Activated T-cell treated with anti-CD3 and anti-CD28 coated beads for 24 hours (primary cell): ENCODE measurements at regions not wholly inside any gene's neighbourhood (a gene's known extent, or its start where the extent isn't known, plus 50 kb on each side); places are given as distances from the start of the nearest gene placed in this dataset.
A peak's percentile ranks its signal among the peaks of the same experiment; 100 is the strongest.

Experiments
- DNase-seq: peaks from one replicate; pipeline ENCODE4 v3.0.0-alpha.2; 2020; ENCODE audit warnings: low read depth

DNA sequence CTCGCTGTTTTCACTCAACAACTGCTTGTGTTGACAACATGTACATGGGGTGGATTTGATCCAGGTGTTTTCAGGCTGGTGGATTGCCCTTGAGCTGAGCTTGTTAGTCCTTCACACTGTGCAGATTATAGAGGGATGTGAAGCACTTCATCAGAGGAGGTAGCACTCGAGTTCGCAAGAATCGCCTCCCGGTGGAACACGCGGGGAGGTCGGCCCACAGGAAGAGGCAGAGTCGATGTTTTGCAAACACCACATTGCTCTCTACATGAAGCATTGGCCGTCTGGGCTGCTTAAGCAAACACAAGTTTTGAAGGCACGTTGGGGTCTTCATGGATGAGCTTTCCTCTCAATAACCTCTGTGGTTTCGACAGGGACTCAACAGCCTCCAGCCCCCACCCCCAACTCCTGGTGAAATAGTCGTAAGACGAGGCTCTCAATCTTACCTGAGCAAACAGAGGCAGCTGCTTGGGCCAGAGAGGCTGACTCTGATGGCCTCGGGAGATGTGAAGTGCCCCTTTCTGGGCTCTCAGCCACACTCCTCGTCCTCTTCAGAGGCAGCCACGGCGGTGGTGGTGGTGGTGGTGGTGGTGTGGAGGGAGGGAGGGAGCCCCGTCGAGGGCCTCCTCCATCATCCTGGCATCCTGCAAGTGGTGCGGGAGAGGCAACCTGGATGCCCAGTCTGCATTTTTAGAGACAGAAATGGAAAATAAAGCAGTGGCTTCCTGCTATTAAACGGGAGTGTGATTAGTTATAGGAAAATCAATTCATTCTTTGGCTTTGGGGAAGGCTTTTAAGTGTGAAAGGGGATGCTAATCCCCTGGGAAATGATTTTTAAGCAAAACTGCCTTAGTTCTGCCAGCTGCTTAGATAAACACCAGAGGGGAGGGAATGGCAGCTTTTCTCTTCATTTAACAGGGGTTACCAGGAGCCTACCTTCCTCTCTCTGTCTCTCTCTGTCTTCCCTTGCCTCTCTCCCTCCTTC lies 552.5 kb upstream of the EEF2KMT start:
- DNase-seq = no peak

DNA sequence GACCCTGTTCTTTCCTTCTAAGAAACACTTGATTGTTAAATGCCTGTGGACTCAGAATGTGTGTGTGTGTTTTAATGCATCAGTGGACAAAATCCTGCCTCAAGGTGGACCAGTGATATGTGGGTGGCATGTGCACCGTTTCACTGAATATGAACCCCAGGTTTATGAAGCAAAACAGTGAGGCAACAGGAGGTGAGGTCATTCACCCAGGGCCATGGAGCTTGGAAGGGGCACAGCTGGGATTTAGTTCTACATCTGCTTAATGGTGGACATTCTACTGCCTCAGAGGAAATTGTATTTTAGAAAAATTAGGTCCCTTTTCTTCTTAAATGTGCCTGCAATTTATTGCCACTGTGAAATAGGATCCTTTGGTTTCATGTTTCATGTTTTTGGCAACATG lies 549.5 kb upstream of the EEF2KMT start:
- DNase-seq = no peak

DNA sequence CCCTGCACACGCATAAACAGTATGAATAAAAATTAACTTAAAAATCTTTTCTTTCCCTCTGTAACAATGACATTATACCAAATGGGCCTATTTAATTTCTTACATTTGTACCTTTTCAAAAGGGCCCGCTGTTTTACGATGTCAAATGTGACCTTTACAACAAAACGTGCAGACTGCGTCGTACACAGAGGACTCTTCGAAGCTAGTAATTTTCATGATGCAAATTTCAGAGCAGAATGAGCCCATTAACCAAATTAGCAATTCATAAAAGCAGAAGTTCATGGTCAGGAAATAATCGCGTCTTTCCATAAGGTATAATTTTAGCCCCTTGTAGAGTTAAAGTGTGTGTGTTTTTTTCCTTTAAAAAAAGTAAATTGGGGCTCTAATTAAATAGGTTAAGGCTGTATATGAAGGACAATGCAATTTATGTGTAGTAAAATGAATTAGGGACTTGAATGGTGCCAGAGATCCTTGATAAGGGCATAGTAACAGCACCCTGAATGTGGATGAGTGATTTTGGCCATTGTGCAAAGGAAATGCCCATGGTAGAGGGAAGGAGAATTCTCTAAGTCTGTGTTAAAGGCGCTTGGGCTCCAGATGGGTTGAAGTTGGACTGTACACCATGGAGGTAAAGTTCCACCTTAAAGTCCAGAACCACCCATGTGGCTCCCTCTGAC lies 546.4 kb upstream of the EEF2KMT start:
- no peak for DNase-seq

DNA sequence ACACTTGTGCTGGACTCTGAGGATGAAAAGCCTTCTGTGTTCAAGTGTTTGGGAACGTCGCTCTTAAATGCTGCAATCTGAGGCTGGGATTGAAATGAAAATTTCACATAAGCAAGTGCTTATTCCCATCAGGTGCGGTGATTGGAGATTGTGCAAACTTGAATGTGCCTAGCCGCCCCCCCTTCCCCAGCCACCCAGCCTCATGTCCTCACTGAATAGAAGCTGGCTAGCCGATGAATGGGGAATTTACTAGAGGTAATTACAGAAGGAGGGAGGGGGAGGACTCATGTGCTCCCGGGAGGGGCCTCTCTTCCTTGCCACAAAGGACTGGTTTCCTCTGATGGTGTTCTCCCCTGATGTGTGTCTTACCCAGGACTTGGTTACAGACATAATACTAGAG lies 544.8 kb upstream of the EEF2KMT start:
- DNase-seq = no peak

DNA sequence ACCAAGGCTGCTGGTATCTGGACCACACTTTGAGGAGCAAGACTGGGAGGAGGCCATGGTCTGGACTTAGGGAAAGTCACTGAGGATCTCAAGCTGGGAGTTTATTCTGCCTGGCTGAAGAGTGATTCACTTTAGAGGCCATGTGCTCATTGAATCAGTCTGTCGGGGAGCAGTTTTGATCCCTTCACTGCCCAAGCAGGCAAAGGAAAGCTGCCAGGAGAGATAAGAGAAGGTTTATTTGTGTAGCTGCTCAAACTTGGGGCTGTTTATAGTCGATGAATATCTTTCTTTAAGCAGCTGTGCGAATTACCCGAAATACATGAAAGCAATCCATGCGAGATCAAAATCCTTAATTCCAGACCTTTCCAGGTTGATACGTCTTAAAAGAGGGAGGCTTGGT lies 544.4 kb upstream of the EEF2KMT start:
- DNase-seq = no peak

DNA sequence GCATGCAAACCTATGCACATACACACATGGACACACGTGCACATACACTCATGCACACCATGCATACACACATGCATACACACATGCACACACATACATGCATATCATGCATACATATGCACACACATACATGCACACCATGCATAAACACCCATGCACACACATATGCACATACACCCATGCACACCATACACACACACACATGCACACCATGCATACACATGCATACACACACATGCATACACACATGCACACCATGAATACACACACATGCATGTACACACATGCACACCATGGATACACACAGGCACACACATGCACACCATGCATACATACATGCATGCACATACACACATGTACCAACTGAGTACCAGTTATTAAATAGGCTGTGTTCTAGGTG lies 543.3 kb upstream of the EEF2KMT start:
- no peak for DNase-seq

DNA sequence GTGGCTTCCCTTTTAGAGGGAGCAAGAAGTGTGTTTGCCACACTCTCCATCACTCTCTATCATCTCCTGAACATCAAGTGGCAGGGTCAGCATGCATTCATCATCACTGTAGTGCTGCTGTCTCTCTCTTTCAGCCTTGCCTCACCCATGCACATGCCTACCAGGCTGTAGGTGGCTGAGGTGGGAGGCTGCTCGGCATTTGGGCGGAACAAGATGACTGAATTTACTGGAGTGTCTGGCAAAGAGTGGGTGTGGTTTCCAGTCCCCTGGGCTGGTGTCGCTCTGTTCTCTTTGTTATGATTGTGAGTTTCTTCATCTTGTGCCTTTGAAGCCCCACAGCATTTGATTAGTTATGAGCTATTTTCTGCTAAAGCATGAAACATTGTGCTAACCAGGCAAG lies 541.9 kb upstream of the EEF2KMT start:
- DNase-seq = no peak

DNA sequence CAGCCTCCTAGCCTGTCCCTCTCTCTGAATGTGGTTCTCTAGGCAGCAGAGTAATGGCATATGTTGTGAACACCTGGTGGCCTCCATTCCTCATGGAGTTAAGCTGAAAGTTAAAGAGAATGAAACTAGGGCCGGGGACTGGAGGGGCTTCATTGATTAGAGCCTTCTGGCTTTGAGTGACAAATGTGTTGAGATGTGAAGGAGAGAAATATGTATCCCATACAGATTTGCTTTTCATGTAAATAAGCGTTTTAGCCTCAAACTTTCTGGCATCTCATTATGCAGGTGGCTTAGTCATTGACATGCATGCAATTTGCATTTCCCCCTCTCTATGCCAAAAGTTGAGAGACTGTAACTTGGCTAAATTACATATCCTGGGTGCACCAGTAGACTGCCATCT lies 537.7 kb upstream of the EEF2KMT start:
- no peak for DNase-seq

DNA sequence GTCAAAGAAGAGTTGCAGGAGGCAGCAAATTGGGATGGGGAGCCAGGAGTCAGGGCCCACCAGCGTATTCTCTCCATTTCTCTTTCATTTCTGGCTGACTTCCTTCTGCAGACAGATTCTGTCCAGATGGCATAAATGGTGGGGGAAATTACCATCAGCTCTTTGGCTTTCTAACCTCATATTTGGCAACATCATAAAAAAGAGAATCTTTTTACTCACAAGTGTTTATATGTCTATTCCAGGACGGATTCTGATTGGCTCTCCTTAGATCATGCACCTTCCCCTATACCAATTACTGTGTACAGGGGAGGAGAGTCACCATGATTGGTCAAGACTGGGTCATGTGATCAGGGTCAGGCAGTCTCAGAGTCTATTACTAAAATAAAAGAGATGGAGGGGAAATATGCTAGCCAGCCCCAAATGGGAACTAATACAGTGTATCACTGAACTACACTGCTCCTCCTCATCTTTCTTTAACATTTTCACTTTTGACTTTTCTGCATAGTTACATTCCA lies 537.1 kb upstream of the EEF2KMT start:
- no peak for DNase-seq

DNA sequence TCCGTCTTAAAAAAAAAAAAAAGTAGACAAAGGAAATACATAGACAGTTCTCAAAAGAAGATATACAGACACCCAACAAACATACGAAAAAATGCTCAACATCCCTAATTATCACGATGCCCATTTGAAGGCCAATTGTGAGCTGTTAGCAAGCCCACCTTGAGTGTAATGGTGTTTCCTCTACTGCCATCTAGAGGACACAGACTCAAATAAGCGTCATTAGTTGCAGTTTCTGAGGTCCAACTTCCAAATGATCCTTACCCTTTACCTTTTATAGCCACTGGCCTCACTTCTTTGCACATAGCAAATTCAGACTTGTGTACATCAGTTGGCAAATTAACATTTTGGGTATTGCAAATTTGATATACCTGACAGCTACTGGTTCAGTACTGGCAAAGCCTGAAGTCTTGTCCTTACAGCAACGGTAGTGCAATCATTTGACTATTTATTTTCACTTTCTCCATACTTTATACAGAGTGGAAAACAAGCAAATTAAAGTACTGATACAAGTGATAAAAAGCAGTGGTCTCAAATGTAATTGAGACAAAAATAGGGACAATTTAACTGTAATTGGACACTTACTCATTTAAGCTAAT lies 536.3 kb upstream of the EEF2KMT start:
- DNase-seq = no peak

DNA sequence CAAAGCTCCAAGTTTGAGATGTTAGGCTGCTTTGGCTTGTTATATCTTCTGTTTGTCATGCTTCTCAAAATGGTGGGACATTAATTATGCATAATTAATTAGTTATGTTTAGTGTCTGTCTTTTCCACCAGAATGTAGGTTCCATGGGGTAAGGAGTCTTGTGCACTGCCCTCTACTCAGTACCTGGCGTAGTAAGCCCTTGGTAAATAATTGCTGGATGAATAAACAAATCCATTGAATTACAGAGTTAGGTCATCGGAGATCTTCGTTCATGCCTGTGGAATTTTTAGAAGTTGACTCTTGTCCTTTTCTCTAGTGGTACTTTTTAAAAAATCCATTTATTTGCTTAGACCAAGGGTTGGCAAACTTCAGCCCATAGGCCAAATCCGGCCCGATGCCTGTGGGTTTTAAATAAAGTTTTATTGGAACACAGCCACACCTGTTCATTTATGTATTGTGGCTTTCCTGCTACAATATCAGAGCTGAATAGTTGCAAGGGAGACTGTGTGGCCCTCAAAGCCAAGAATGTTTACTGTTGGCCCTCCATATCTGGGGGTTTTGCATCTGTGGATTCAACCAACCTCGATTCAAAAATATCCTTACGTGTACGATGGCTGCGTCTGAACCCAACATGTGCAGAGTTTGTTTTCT lies 524.8 kb upstream of the EEF2KMT start:
- no peak for DNase-seq

DNA sequence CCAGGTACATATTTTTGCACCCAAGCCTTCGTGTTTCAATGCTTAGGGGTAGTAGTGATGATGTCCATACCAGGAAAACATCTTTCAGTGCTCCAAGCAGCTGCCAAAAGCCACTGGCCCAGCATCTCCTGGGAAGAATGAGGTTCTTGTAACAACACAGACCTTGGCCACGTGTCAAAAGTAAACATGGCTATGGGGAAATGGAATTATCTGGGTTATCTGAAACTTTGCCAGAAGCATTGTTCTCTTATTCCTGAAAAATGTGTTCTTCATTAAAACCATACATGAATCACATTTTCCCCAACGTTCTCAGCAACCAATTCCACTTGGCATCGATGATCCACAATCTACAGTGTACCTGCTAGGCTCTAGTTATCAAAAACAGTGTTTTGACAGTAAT lies 524.2 kb upstream of the EEF2KMT start:
- no peak for DNase-seq

DNA sequence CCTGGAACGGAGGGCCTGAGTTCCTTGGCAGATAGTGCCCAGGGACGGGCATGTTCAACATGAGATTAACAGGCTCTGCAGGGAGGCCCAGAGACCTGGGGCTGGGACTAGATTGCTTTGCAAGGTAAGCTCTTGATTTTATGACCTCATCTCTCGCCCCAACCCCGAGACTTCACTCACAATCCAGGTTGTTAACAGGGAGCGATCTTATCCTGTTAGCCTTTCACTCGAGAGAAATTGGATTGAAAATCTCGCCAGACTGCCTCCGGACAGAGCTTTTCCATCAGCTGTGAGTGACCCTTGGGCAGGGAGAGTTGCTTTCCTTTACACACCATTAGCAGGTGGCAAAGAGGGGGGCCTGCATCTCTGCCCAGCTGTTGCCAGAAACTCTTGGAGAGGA lies 521.7 kb upstream of the EEF2KMT start:
- DNase-seq = no peak

DNA sequence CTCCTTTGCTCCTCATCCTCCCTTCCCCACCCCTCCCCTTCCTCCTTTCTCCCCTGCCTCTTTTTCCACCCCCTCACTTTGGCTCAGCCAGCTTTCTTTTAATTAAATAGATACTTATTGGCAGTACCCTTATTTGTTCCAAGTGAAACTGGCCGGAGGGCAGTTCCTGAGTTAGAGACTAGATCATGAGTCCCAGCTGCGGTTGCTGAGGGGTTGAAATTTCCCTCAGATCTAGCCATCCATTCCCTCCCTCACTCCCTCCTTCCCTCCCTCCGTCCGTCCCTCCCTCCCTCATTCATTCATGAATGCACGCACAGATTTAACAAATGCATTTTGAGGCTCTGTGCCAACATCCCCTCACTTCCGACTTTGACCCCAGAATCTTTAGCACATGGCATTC lies 519.2 kb upstream of the EEF2KMT start:
- DNase-seq = no peak

DNA sequence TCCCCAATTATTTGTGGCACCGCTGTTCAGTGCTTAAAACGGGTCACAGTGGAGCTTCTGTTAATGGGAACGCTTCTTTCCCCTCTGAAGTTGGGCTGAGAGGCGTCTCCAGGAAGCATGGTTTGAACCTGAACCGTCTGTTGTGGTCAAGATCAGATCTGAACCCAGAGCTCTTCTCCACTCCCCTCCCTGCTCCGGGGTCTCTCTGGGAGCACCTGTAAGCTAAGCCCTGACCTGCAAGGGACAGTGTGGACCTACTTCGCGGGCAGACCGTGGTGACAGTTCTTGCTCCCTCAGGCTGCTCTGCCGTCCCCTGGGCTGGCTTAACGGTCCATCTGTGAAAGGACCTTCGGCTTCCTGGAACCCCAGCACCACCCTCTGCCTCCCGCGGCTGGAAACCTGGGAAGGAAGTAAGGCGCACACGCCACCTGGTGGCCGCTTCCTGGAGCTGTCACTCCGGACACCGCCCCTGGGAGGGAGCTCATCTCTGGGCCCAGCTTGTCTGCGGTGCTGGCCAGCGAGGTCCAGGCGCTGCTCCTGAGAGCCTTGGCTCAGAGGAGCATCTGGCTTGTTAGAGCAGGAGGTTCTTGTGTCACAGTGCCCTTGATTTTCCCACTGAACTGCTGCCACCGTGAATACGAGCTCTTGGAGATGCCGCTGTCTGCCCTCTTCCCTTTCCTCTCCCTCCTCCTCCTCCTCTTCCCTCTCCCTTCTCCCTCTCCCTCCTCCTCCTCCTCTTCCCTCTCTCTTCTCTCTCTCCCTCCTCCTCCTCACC lies 518.5 kb upstream of the EEF2KMT start:
- DNase-seq = peak; percentile 11

DNA sequence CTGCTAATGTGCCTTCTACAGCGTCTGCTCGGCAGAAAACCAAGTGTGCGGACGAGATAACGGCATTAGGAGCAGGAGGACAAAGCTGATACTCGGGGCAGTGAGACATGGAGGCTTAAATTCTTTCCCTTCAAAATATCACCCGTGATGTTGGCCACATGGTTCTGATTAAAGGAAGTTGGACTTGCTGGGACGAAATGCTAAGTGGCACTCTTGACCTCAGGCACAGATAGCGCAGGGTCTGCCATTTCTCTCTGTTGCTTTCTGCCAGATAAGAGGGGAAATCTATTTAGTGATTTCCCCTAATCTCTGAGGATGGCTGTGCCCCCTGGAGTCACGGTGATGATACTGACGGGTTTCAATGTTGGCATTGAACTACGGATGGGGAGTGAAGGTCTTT lies 509.6 kb upstream of the EEF2KMT start:
- no peak for DNase-seq

DNA sequence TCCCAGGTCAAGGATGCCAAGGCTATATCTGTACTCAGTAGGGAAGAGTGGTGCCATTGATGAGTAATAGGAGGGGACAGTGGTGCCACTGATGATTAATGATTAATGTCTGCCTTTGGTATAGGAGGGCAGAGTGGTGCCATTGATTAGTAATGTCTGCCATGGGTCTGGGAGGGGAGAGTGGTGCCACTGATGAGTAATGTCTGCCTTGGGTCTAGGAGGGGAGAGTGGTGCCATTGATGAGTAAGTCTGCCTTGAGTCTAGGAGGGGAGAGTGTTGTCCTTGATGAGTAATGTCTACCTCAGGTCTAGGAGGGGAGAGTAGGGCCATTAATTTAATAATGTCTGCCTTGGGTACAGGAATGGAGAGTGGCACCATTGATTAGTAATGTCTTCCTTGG lies 507.8 kb upstream of the EEF2KMT start:
- DNase-seq = no peak

DNA sequence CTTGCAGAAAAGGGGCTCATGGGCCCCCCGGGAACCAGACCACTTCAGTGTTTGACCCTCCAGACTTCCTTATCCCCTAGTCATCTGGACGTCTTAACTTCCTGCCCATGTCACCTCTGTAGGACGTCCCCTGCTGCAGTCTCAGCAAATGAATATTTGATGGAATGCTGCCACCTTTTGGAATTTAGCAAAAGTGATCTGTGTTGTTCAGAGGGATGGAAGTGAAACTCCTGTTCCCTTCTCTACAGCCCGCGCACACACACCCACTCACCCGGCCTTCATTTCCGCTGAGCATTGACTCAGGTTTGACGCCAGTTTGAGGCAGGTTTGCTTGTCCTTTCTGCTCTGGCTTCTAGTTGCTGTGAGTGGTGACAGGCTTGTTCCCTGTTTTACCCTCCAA lies 507.2 kb upstream of the EEF2KMT start:
- DNase-seq = no peak

DNA sequence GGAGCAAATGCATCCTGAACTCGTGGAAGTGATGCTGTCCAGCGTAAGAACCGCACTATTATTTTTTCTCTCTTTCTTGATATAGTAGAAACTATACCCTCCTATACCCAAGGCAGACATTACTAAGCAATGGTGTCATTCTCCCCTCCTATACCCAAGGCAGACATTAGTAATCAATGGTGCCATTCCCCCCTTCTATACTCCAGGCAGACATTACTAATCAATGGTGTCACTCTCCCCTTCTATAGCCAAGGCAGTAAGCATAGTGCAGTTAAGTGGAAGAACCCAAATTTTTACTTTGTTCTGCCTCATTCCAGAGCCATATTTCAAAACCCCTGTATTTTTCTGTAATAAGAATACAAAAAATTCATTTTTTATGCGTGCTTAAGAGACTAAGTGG lies 506.2 kb upstream of the EEF2KMT start:
- no peak for DNase-seq

DNA sequence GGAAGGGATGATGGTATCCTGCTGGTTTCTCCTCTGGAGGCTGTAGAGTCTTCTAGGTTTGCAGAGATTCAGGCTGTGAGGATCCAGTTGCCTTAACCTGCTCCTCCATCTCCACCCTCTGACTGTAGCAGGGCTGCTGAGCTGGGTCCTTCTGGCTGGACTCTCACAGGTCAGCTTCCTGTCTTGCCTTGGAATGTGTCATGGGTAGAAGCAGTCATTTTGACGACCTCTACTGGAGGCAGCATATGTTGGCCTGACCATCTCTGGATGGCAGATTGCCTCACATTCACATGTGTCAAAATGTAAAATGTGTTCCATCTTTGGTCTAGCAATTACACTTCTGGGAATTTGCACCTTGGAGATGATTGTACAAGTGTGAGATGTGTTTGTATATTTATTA lies 504.4 kb upstream of the EEF2KMT start:
- DNase-seq = no peak

DNA sequence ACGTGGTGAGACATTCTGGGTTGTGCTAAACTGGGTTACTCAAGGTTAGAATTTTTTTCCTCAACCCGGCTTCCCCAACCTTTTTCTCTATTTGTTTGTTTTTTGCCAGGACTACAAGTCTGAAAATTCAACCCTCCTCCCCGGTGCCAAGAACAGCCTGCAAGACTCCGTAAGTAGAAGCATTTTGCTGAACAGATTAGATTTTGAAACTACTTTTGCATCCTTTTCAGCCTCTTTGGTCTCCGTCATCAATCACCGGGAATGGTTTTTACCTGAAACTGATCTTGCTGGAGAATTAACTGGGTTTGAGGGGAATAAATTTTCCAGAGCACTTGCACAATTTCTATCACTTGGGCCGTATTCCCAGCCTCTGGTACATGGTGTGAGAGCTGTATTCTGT lies 501.2 kb upstream of the EEF2KMT start:
- DNase-seq = no peak

DNA sequence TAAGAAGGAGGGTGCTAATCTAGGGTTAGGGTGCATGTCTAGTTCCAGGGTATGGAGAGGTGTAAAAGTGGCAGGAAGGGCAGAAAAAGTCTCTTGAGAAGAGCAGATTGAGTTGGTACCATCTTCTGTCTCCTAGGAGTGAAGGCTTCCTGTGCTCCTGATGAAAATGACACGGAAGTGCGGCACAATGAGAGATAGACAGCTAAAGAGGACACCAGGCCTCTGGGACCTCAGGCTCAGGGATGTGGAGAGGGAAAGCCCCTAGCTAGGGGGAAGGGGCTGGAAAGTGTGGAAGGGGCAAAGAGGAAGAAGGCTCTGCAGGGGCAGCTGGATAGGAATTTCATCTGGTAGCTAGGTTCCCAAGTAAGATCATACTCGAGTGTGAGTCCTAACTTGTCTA lies 498.3 kb upstream of the EEF2KMT start:
- no peak for DNase-seq
